SH-SY5Y (cell line): ENCODE measurements at regions not wholly inside any gene's neighbourhood (a gene's known extent, or its start where the extent isn't known, plus 50 kb on each side); places are given as distances from the start of the nearest gene placed in this dataset.

ENCODE experiments used
- GATA2 ChIP-seq: IDR thresholded peaks from 2 replicates; pipeline ENCODE4 v1.6.1; 2011; ENCODE audit warnings: mild to moderate bottlenecking, low read depth, low read length
- GATA3 ChIP-seq: IDR thresholded peaks from 2 replicates; pipeline ENCODE4 v1.6.1; 2011; ENCODE audit warnings: low read depth, mild to moderate bottlenecking, low read length, moderate library complexity

GRCh38 chr4:173859091-173859713 lies 329.2 kb upstream of the HAND2 start:
- TF ChIP-seq GATA3 (no peak), GATA2 (no peak)

GRCh38 chr4:173858471-173858870 lies 328.4 kb upstream of the HAND2 start:
- TF ChIP-seq GATA2, result no peak
- no peak for TF ChIP-seq GATA3

GRCh38 chr4:173857828-173858227 lies 327.8 kb upstream of the HAND2 start:
- no peak for TF ChIP-seq GATA2
- TF ChIP-seq GATA3, result no peak

DNA sequence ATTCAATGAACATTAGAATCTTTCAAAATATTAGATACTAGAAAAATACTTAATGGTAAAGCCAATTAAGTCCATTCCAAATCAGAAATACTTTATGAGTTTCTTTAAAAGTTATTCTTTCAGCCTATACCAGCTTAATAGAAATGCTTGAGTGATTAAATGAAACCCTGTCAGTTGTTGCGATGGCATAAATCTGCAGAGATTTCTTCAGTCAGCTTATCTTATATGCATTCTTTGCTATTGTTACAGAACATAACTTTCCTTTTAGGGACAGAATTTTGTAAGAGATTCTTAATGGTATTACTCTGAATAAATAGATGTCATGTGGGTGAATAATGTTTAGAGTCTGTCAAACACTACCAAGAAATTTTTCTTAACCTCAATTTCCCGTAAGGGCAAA lies 325.0 kb upstream of the HAND2 start:
- TF ChIP-seq GATA2 (no peak), GATA3 (no peak)

DNA sequence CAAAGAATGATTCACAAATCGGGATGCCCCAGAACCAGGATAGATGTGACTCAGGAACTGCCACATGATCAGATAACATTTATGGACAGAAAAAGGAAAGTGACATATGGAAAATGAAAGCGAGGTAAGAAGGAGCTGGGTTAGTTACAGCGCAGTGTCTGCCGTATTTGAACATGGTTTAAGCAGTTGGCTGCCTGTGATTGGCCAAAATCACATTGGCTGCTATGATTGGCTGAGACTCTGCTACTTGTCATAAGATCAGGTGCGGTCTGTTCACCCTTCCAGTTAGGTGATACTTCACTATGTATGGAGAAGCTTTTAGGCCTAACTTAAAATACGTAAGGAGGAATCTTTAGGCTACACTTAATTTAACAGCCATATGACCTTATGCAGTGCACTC lies 322.7 kb upstream of the HAND2 start:
- TF ChIP-seq GATA2 (no peak), GATA3 (no peak)

- TF ChIP-seq GATA3 (no peak), GATA2 (no peak)
Measured at GRCh38 chr4:173845580-173845979, 315.6 kb upstream of the HAND2 start.

DNA sequence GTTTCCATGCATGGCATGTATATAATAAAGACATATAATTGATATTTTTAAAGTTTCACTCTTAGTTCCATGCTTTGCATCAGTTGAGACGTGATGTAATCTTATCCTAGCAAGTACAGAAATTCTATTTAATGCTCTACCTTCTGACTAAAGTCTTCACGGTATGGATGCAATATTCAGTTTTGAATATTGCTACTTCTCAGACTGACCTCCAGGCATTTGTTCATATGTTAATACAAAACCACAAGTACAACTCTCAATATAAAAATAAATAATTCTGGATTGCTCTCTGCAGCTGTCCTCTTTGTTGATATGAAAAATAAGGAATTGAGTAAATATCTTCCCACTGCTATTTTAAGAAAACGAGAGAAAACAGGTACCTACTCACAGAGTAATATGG lies 309.8 kb upstream of the HAND2 start:
- TF ChIP-seq GATA3, result no peak
- TF ChIP-seq GATA2, result no peak

- TF ChIP-seq GATA3 (no peak), GATA2 (no peak)
Measured at GRCh38 chr4:173837517-173837916, 307.5 kb upstream of the HAND2 start.

GRCh38 chr4:173835903-173836302 lies 305.9 kb upstream of the HAND2 start:
- TF ChIP-seq GATA3, result no peak
- TF ChIP-seq GATA2, result peak; percentile 48

DNA sequence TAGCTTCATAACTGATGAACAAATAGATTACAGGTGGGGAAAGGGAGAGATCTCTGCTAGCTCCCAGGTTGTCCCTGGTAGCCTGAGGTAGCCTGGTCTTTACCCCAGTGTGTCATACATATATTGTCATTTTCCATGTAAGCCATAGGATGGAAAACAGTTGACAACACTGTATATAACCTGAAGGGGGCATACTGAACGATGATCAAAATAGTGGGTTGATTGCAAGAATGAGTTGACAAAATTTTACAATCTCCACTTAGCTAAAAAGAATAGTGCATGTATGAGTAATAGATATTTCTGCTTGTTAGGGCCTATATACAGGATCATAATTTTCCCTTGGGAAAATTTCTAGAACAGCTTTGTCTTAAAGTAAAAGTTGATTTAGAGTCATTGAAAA lies 304.1 kb upstream of the HAND2 start:
- no peak for TF ChIP-seq GATA2

GRCh38 chr4:173829565-173829964 lies 299.5 kb upstream of the HAND2 start:
- TF ChIP-seq GATA2 (no peak), GATA3 (no peak)

DNA sequence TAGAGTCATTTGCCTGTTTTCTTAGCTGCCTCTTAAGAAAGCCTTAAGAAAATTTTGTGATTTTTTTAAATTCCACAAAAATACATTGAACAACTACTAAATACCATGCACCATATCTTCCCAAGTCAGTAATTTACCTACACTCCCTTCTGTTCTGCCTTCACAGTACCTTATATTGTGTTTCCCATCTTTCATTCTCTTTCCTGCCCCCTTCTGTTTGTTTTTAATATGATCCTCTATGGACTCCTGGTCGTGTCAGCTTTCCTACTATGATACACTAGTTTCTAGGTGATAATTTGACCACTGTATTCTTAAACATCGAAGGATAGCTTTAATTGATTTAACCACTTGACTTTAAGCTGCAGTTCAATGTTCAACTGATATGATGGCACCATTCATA lies 297.7 kb upstream of the HAND2 start:
- TF ChIP-seq GATA3 (no peak), GATA2 (no peak)

DNA sequence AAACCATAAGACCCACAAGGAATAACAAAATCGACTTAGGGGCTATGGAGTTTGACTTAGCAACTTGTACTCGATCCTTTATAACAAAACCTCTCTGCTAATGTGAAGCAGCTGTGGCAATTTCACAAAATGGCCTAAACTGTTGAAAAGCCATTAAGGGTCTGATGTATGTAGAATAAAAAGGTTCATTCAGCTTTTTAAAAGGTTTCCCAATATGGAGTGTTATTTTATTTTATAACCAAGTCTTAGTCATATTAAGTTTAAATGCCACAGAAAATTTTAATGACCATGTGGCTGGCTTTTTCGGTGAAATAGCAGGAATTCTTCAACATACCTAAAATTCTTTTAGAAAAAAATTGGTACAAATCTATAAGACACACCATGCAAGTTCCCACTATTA lies 291.8 kb upstream of the HAND2 start:
- no peak for TF ChIP-seq GATA3
- no peak for TF ChIP-seq GATA2

- TF ChIP-seq GATA2 (no peak), GATA3 (no peak)
Measured at GRCh38 chr4:173821036-173821435, 291.0 kb upstream of the HAND2 start.

GRCh38 chr4:173807347-173807746 lies 277.3 kb upstream of the HAND2 start:
- TF ChIP-seq GATA3 (no peak), GATA2 (no peak)

DNA sequence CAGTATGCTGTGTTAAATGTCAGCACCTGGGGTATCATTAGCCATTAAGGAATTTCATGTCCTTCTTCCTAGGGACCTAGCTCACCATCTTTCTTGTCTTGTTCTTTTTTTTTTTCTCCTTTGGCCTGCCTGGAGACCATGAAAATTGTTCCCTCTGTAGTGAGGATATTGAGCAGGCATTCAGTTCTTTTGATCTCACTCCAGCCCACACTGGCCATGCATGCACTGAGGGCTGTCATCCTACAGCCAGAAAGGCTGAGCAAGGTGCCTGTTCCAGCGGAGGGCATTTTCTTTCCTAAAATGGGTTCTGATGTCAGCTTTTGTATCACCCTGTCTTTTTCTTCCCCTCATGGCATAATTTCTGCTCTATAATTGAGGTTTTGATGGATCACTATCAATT lies 275.9 kb upstream of the HAND2 start:
- no peak for TF ChIP-seq GATA3
- no peak for TF ChIP-seq GATA2
